HG03280 (cell line): ENCODE measurements at regions not wholly inside any gene's neighbourhood (a gene's known extent, or its start where the extent isn't known, plus 50 kb on each side); places are given as distances from the start of the nearest gene placed in this dataset.

Source experiments
- ATAC-seq: cut with Tn5 transposase; IDR thresholded peaks from one replicate; pipeline ENCODE4 v1.9.1; 2021; ENCODE audit warnings: mild to moderate bottlenecking, moderate library complexity; ENCODE audit not compliant: unreplicated experiment

DNA sequence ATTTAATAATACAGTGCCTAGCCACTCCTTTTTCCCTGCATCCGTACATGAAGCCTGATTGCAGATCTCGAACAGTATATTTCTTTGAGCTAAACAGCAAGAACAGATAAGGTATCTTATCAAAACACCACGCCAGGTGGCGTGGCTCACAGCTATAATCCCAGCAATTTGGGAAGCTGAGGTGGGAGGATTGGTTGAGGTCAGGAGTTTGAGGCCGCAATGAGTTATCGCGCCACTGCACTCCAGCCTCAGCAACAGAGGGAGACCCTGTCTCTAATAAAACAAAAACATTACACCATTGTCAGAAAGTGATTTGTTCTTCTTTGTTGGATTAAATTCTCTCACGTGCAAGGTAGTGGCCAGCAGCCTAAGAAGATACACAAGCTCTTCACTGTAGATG is 291.2 kb upstream of the DMRT1 start:
- ATAC-seq = no peak

DNA sequence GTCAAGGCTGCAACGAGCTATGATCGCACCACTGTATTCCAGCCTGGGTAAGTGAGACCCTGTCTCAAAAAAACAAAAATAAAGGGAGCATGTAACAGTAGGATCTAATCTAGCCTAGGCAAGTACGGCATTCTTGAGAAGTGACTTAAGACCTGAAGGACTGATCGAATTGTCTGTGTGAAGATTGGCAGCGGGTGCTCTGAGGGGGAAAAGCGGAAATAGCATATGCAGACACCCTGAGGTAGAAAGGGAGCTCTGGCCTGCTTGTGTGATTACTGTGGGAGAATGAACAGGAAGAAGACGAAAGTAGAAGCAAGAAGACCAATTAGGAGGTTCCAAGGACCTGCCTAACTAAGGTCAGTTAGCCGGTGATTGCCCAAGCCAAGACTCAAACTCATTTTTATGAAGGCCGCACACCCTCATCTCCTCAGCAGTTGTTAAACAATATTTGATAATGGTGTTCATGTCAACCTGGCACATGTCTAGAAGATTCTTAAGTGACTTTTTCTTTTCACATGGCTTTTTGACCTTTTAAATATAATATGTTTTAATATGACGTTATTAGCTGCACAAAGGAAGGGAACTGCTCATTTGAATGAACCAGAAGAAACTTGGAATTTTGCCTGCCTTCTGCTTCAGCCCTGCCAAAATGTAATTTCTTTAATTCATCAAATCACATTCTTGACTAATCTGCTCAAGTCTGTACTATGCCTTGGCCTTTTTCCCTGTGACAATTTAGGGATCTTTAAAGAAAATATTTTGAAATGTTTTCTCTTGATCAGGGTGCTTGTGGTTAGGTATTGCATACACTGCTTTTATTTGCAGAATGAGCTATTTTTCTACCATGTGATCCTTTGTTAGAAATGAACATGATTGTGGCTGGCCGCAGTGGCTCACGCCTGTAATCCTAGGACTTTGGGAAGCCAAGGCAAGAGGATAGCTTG is 289.2 kb upstream of the DMRT1 start:
- no peak for ATAC-seq

- ATAC-seq = no peak
Observed at GRCh38 chr9:555493-555892, 286.0 kb upstream of the DMRT1 start.

DNA sequence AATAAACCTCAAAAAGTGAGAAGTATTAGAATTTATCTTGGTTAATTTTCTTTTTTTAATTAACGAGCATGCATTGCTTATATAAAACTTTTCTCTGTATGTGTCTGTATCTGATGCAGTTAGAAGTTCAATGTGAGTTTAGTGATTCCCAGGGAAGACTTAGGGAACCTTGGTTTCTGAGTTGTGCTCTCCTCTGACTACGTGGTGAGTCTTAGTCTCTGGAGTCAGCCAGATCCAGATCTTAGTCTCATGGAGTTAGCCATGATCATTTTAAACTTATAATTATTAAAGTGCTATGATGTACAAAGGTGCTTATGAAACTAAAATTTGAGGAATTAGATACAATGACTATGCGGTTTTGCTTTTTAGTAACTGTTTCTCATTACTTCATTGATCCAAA is 285.3 kb upstream of the DMRT1 start:
- ATAC-seq = no peak

DNA sequence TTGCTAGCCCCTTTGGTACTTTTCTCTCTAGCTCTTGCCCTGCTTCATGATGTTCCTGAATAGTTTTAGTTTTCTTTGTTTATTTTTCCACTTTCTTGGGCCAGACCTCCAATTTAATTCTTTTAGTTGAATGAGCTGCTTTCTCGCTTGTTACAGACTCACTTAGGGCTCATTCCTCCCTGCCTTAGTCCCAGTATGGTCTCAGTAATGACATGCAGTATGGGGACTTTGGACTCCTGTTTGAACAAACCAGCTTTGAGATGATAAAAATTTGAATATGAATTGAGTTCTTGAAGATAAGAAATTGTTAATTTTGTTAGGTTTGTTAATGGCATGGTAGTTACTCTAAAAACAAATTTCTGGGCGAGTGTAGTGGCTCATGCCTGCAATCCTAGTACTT is 284.8 kb upstream of the DMRT1 start:
- ATAC-seq = no peak

DNA sequence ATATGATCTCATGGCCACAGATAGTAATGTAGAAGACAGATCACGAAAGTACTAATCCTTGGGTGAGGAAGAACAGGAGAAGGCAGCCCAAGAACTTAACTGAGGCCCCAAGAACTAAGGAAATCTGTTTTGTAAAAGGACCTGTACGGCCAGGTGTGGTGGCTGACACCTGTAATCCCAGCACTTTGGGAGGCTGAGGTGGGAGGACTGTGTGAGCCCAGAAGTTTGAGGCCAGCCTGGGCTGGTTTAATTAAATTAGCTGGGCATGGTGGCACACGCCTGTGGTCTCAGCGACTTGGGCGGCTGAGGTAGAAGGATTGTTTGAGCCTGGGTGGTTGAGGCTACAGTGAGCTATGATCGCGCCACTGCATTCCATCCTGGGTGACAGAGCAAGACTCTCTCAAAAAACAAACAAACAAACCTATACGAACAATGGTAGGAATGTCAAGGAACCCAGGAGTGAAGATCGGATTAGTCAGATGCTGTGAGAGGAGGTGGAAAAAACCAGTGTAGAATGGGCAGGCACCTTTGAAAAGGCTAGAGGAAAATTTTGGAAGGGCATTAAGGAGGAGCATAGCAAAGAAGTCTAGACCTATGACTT is 283.8 kb upstream of the DMRT1 start:
- no peak for ATAC-seq

DNA sequence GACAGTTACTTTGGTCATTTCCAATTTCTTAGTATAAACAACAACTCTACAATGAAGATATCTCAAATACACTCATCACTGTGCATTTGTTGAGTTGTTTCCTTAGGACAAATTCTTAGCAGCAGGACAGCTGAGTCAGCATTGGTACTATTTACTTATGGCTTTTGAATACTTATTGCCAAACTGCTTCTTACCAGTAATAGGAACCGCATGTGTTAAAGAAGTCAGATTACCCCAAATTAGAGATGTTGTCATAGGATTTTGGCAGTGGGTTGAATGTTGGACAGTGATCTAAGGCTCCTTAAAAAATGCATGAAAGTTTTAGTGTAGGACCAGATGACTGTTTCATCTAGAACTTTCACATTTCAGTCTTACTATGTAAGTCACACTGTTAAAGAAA is 280.1 kb upstream of the DMRT1 start:
- ATAC-seq = no peak

- ATAC-seq = no peak
Observed at GRCh38 chr9:563200-563599, 278.3 kb upstream of the DMRT1 start.

- no peak for ATAC-seq
Observed at GRCh38 chr9:565528-565927, 276.0 kb upstream of the DMRT1 start.

GRCh38 chr9:567128-567746 is 274.3 kb upstream of the DMRT1 start:
- ATAC-seq = no peak

GRCh38 chr9:567747-568305 is 273.7 kb upstream of the DMRT1 start:
- ATAC-seq = no peak

DNA sequence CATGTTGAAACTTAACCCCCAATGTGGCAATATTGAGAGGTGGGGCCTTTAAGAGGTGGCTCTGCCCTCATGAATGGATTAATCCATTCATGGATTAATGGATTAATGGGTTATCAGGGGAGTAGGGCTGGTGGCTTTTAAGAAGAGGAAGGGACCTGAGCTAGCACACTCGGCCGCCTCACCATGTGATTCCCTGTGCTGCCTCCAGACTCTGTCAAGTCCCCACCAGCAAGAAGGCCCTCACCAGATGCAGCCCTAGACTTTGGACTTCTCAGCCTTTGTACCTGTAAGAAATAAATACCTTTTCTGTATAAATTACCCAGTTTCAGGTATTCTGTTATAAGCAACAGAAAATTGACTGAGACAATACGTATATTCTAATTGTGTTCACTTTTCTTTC is 272.2 kb upstream of the DMRT1 start:
- ATAC-seq = no peak

DNA sequence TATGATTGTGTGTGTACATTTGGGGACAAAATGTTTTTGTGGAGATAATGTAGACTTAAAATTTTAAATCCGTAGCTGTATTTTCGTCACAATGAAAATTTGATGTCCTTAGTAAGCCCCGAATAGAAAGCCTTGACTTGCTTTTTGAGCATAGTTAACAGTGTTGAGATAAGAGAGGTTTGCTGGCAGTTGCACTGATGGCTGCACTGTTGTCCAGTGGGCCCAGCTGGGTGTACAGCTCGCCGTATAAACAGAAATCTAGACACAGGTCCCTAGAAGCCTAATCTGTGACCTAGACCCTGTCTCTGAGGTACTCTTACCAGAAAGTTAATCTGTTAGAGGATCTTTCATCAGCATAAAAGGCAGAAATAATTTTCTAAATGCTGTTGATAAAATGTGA is 271.3 kb upstream of the DMRT1 start:
- ATAC-seq = no peak

GRCh38 chr9:571066-571465 is 270.4 kb upstream of the DMRT1 start:
- no peak for ATAC-seq

DNA sequence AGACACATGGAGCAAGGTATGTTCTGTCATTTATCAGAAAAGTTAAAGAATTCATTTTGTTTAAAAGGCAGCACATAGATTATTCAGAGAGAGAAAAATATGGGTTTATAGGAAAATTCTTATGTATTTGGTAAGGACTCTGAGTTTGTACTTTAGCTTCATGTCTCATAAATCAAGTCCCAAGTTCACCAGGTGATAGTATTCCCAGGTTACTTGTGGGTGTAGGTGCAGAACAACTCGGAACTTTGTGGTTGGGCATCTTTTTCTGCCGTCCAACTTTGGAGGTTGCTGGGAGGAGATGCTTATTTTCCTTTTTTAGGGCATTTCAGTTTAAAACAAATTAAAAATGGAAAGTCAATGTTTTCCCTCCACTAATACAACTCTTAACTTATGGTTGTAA is 269.8 kb upstream of the DMRT1 start:
- ATAC-seq = no peak

GRCh38 chr9:573691-574410 is 267.6 kb upstream of the DMRT1 start:
- no peak for ATAC-seq

DNA sequence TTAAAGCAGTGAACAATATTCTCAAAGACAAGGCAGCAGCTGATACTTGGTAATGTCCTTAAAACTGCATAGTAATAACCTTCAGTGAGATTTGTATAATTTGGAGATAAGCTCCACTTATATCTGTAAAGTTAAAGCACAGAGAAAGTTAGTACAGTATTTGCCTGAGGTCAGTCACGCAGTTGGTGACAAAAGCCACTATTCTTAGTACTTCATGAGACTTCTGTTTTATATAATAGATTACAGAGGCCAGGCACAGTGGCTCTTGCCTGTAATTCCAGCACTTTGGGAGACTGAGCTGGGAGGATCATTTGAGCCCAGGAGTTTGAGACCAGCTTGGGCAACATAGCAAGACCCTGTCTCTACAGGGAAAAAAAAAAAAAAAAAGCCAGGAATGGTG is 266.4 kb upstream of the DMRT1 start:
- ATAC-seq = no peak

GRCh38 chr9:580652-581342 is 260.7 kb upstream of the DMRT1 start:
- ATAC-seq = no peak

GRCh38 chr9:581673-582497 is 259.6 kb upstream of the DMRT1 start:
- ATAC-seq = no peak

DNA sequence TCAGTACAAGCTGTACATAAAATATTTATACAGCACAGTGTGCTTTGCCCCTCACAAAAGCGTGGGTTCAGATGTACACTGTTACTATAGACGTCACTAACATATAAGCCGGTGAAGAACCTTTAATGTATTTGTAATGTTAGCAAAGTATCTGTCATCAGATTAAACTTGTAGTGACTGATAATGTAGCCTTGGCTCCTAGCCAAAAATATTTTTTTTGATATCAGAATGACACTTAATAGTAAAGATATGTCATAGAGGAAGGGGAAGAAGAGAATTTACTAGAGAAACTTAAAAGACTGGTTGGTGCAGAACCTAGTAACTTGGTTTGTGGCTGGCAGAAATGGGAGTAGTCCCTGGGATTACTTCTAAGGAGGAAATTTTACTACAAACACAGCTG is 258.7 kb upstream of the DMRT1 start:
- no peak for ATAC-seq
